EH (cell line): ENCODE measurements at regions not wholly inside any gene's neighbourhood (a gene's known extent, or its start where the extent isn't known, plus 50 kb on each side); places are given as distances from the start of the nearest gene placed in this dataset.
A peak's percentile ranks its signal among the peaks of the same experiment; 100 is the strongest.
"Not testable (repeated sequence)": the region's sequence is repeated elsewhere in the genome, so short reads cannot be mapped to it uniquely, and the experiment has no call there.

Experiments
- DNase-seq: peaks from one replicate; pipeline ENCODE4 v3.0.0-alpha.2; 2015; ENCODE audit warnings: low read depth

DNA sequence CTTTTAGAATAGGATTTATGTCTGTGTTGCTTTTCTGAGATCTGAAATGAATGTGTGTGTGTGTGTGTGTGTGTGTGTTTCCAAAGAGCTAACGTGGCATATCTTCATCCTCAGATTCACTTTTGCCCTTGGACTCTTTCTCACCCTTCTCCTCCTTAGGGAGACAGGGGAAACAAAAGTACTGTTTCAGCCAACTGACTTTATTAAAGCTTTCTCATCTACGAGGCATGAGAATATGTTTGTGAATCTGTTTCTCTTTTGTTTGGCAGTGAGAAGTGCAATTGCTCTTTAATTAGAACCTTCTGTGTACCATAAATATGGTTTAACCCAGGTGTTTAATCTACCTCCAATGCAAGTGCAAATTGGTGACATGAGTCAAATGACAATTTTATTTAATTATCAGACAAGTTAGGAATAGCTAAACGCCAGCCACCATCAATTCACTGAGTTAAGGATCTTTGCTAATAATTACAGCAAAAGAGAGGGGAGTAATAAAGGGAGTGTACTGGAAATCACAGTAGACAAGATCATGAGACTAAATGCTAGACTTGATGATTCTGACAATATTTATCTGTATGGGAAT, 186.4 kb upstream of the COL3A1 start:
- DNase-seq, result peak; percentile 64

GRCh38 chr2:188788621-188789020, 185.6 kb upstream of the COL3A1 start:
- peak; percentile 89 for DNase-seq

DNA sequence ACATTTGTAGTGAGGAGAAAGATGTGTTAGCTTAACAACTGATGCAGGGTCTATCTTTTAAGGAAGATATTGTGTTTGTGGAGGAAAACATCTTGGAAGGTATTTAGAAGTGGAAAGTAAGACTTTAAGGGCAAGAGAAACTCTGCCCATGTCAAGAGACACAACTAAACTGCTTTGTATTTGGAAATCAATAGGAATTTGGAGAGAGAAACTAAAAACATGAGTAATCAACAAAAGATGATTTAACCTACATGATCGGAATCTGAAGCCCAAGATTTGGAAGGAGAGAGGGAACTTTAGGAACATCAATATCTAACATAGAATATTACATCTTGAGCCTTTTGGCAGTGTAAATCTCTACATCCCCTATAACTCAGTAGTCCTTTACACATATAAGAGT, 184.2 kb upstream of the COL3A1 start:
- no peak for DNase-seq

DNA sequence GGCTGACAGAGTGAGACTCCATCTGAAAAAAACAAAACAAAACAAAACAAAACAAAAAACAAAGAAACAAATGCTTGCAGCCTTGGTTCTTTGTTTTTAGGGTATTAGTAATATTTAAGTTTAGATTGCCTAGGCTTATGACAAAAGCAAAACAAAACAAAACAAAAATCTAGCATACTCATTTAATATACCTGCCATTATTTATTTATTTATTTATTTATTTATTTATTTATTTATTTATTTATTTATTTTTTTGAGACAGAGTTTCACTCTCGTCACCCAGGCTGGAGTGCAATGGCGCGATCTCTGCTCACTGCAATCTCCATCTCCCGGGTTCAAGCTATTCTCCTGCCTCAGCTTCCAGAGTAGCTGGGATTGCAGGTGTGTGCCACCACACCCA, 179.7 kb upstream of the COL3A1 start:
- DNase-seq, result not testable (repeated sequence)

- no peak for DNase-seq
These were observed 178.4 kb upstream of the COL3A1 start for GRCh38 chr2:188795762-188796161.

DNA sequence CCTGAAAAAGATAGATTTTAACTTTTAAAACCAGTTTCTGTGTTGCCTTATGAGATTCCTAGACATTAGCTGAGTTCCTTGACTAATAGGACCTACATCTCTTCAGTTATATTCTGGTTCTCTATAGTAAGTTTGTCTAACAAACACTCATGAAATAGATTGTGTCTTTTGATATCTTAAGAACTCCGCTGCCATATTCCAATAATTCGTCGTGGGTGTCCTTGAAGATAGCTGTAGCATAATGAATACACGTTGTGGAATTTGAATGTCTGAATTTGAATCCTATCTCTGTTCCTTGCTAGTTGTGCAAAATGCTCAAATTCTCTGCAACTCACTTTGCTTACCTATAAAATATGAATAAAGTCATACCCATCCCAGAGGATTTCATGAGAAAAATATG, 176.8 kb upstream of the COL3A1 start:
- DNase-seq, result no peak

DNA sequence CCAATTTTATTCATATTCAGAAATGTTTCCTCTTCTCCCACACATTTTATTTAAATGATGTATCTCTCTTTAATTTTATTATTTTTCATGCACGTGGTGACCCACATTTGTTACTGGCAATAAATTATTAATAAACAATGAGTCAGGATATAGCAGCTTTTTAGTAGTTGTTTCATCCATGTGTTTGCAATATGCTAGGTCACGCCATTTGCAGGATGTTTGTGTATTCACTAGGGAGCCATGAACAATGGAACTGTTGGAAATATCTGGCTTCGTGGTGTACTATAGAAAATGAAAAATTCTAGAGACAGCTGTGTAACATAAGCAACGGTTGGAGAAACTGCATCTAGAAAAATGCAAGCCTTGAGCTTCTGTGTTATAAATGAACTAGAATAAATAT, 176.0 kb upstream of the COL3A1 start:
- peak; percentile 51 for DNase-seq

DNA sequence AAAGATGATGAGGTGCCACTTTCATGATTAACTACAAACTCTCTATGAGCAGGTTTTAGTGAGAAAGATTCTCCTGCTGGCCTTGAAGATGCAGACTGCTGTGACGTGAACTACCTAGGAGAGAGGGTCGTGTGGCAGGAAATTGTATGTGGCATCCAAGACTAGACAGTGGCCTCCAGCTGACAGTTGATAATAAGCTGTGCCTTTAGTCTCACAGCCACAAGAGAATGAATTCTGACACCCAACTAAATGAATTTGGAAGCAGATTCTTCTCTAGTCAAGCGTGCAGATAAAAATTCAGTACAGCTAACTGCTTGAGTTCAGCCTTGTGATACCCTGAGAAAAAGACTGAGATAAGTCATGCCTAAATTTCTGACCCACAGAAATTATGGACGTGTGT, 169.0 kb upstream of the COL3A1 start:
- no peak for DNase-seq

DNA sequence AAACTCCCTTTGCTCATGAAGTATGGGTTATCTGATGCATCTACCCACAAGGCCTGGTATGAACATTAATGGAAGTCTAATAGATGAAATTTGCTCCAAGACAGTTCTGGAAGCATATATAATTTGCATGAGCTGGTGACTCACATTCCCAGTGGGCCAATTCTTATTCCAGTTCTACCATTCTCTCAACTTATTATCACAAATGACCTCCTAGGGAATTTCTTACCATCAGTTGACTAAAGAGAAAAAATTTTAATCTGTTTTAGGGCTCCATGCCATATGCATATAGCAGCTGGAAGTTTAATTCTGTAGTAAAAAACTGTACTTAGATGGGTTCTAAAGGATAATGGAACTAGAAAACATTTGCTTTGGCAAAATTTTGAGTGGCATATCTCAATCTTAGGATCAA, 165.2 kb upstream of the COL3A1 start:
- peak; percentile 98 for DNase-seq

GRCh38 chr2:188810586-188810985, 163.6 kb upstream of the COL3A1 start:
- DNase-seq, result peak; percentile 27

DNA sequence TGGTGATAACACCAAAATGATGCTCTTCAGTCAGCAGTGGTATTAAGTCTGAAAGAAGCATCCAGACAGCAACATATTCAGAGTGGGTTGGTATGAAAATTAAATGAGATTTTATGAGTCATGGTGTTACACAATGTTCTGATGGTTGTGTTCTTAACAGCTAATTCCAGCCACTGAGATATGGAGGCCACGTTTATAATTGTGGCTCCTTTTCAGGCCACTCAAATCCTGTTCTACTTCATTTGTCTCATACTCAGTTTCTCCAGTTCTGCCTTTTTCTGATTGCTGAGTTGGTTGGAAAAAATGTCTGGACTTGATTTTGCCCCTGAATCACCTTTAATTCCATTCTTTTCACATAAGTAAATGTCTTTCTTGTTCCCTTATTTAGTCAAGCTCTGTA, 162.7 kb upstream of the COL3A1 start:
- DNase-seq, result peak; percentile 84

DNA sequence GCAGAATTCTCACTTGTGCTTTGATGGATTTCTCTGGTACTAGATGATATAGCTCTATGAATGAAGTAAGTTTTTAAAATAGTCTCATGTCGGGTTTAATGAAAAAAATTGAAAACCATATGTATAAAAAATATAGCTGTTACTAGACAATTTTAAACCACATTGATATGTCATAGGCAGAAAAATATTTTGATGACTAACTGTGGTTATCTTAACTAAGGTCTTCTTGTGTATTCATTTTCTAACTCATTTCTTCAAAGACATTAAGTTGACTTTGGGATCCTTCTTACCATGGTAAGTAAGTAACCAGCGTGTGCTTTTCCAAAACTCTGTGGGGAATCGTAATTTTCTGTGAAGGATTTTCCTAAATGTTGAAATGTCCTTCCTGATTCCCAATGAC, 160.9 kb upstream of the COL3A1 start:
- peak; percentile 60 for DNase-seq

DNA sequence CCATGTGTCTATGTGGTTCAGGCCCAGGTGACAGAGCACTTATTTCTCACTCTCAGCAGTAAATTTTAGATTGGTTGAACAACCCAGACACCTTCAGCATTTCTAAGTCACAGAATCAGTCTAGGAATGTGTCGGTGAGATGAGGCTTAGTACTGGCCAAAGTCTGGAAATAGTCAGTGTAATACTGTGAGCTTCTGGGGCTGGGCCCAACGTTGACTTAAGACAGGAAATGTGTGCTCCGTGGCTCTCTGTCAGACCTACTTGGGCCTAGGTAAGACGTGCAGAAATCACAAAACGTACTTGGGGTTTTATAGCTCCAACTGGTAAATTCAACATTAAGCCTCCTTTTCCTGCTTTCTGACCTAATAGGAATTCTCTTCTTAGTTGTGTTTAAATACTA, 160.3 kb upstream of the COL3A1 start:
- no peak for DNase-seq

DNA sequence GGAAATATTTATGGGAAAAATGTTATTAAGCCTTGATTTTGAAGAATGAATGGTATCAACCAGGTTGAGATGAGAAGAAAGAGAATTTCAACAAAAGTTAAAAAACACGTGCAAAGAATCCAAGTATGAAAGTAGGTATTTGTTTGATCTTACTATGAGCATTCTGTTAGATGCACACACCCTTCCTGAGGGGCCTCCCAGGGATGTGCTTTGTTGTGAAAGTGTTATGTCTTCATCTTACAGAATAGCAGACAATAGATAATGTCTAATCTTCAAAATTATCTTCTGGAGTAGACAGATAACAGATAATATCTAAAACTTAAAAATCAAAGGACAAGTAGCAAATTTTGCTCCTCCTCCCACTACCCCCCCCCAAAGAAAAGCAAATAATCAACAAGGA, 155.2 kb upstream of the COL3A1 start:
- DNase-seq, result no peak

DNA sequence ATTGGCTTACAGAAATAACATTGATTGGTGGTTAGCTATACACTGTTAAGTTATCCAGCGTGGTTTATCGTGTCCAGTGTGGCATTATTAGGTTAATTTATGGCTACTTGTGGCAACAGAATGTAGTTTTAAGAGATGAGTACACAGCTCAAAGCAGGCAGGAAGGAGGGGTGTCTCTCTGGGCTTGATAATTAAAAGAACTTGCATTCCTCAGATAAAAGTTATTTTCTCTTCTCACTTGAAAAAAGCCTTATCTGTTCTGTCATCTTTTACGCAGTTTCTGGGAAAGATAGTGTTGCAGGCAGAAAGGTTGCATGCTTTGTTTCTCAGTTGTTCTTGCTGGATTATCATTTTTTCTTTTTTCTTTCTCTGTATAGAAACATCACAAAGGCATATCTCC, 154.4 kb upstream of the COL3A1 start:
- peak; percentile 79 for DNase-seq

DNA sequence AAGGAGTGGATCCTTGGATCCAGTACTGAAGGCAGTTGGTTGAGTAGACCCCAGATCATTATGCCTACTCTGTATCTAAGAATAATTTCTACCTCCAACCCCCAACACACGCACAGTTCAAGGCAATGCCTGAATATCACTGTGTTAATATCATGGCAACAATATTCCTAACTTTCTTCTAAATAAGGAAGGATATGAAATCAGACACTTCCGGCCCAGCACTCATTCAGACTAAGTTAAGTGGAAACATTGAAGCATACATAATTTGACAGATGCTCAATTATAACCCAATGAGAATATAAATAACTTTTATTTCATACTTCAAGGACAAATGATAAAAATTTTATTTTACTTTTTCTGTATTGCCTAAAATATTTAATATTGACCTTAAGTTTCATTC, 153.6 kb upstream of the COL3A1 start:
- DNase-seq, result no peak

DNA sequence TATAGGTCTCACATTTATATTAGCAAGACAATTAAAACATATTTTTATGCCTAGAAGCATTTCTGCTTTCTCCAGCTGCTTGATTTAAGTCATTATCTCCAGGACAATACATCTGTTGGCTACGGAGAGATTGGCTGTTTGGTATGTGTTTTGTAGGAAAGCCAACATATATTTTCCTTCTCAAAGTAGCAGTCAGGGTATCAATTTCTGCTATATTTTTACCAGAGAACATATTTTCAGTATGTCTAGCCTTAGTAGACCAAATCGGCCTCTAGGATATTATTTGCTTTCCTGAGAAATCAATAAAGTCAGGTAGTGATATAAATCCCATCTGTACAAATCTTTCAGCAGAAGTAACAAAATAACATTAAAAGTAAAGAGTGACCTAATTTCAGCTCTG, 150.0 kb upstream of the COL3A1 start:
- DNase-seq, result no peak

- no peak for DNase-seq
These were observed 140.8 kb upstream of the COL3A1 start for GRCh38 chr2:188833331-188833730.

- DNase-seq, result no peak
These were observed 140.4 kb upstream of the COL3A1 start for GRCh38 chr2:188833799-188834198.

DNA sequence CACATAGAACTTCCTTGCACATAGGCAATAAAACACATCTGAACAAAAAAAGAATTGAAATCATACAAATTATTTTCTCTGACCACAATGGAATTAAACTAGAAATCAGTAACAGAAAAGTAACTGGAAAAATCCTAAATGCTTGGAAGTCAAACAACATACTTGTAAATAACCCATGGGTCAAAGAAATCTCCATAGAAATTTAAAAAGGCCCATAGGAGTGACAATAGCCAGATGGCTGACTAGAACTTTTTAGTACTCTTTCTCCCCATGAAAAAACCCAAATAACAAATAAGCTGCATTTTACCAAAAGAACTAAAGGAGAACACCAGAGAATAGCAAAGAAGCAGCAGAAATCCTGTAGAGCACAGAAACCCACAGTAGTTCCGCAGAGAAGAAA, 139.2 kb upstream of the COL3A1 start:
- DNase-seq, result no peak

DNA sequence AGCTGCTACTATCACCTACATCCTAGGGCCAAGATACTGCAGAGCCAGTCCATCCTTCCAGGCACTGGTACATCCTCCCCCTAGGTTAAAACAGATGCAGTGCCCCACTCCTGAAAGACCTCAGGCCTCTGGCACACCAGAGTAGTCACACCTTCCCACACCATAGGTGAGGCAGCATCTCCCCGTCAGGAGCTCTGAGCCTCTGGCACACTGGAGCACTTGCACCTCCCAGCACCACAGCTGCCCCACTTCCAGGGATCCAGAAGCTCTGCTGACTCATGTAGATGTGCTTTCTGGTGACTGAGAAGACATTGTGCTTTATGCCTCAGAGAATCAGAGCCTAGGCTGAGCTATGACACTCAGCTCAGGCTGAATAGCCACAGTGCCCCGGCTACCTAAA, 138.4 kb upstream of the COL3A1 start:
- no peak for DNase-seq

- no peak for DNase-seq
These were observed 128.5 kb upstream of the COL3A1 start for GRCh38 chr2:188845692-188846091.

DNA sequence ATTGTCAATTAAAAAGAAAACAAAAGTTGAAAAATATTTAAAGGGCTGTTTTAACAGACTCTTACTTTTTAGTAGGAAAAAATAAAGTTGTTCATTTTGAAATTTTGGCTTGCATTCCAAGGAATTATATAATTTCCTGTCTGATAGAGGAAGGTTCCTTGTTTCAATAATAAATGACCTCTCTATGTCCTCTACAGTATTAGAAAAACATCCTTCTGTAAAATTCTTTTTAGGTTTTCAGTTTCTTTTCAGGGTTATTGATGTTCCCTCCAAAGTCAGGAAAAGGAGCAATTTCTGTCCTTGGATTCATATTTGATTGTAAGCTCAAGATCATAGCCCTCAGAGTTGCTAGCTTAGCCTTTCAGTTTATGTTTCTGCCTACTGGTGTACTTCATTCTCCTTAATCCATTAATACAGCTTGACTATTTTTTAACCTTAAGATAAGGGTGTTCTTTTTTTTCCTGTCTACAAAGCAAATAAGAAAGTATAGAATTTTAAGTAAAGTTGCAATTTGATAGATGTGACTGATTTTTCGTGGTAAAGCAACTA, 125.2 kb upstream of the COL3A1 start:
- no peak for DNase-seq

DNA sequence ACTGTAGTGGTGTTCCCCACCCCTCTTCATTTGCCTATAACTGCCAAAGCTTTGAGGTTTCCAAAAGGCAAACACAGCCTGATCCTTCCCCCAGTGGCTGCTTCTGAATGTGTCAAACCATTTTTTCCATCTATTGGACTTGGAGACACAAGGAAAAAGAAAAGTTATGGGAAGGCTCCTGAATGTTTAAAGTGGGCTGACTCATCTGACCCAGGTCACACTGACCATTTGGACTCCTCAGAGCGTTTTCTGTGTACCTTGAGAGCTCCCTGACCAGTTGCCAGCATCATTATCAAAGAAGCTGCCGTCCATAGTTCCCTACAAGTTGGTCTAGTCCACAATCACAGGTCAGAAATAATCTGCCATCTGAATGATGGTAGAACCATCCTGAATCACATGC, 123.4 kb upstream of the COL3A1 start:
- DNase-seq, result no peak

DNA sequence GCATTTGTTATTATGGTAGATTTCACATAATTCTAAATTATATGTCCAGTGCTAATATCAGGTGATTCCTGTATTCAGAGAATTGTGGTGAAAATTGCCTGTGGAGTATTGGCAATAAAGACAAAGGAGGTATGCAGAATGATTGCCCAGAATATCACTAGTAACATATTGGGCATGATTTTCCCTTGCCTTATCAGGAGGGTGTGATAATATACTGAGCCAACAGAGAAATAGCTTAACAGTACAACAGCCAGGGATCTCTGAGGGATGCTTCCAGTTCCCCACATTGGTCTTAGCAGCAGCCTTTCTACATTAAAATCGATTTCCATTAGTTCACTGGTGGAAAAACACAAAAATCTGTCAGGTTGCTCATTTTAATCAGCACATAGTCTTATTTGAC, 122.9 kb upstream of the COL3A1 start:
- no peak for DNase-seq
